ENCODE measurements at regions not wholly inside any gene's neighbourhood (a gene's known extent, or its start where the extent isn't known, plus 50 kb on each side); places are given as distances from the start of the nearest gene placed in this dataset.

DNA sequence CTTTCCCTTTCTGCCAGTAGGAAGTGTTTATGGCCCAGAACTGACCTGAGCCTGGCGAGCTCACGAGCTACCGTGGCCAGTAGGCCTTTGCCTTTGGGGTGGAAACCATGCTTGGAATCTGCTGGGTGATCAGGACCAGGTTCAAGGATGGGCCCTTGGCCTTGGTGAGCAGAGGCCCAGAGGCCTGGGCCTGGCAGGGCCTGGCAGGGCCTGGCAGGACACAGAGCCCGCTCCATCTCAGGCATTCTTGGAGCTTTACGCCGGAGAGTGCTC lies 184.8 kb upstream of the RTL1 start:
- TF ChIP-seq, protein P1, sequence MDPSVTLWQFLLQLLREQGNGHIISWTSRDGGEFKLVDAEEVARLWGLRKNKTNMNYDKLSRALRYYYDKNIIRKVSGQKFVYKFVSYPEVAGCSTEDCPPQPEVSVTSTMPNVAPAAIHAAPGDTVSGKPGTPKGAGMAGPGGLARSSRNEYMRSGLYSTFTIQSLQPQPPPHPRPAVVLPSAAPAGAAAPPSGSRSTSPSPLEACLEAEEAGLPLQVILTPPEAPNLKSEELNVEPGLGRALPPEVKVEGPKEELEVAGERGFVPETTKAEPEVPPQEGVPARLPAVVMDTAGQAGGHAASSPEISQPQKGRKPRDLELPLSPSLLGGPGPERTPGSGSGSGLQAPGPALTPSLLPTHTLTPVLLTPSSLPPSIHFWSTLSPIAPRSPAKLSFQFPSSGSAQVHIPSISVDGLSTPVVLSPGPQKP (IDR thresholded peaks at IDR 0.05; ENCODE audit: borderline replicate concordance, low read depth, low read length), result no peak
- TF ChIP-seq, protein P2, sequence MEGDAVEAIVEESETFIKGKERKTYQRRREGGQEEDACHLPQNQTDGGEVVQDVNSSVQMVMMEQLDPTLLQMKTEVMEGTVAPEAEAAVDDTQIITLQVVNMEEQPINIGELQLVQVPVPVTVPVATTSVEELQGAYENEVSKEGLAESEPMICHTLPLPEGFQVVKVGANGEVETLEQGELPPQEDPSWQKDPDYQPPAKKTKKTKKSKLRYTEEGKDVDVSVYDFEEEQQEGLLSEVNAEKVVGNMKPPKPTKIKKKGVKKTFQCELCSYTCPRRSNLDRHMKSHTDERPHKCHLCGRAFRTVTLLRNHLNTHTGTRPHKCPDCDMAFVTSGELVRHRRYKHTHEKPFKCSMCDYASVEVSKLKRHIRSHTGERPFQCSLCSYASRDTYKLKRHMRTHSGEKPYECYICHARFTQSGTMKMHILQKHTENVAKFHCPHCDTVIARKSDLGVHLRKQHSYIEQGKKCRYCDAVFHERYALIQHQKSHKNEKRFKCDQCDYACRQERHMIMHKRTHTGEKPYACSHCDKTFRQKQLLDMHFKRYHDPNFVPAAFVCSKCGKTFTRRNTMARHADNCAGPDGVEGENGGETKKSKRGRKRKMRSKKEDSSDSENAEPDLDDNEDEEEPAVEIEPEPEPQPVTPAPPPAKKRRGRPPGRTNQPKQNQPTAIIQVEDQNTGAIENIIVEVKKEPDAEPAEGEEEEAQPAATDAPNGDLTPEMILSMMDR (conservative IDR thresholded peaks at IDR 0.05; ENCODE audit: low read depth, low read length), result no peak
- TF ChIP-seq POLR2A (IDR thresholded peaks at IDR 0.05; ENCODE audit: low read depth, low read length), result no peak
- no peak for TF ChIP-seq FOS (IDR thresholded peaks at IDR 0.05; ENCODE audit: low read depth, low read length)
- no peak for TF ChIP-seq RFX5 (IDR thresholded peaks at IDR 0.05; ENCODE audit: low read depth, low read length)
- TF ChIP-seq RAD21 (IDR thresholded peaks at IDR 0.05; ENCODE audit: low read length), result no peak
- TF ChIP-seq BHLHE40 (IDR thresholded peaks at IDR 0.05; ENCODE audit: low read depth, low read length), result no peak
- TF ChIP-seq NFE2L2 (IDR thresholded peaks at IDR 0.05; ENCODE audit: low read depth, low read length), result no peak
- no peak for TF ChIP-seq RCOR1 (IDR thresholded peaks at IDR 0.05; ENCODE audit: insufficient replicate concordance, low read length)
